GM21529 (cell line): ENCODE measurements at regions not wholly inside any gene's neighbourhood (a gene's known extent, or its start where the extent isn't known, plus 50 kb on each side); places are given as distances from the start of the nearest gene placed in this dataset.

Experiments used
- ATAC-seq: cut with Tn5 transposase; IDR thresholded peaks from one replicate; pipeline ENCODE4 v1.9.1; 2021; ENCODE audit not compliant: unreplicated experiment

- ATAC-seq: no peak
These were observed 176.0 kb downstream of the SEC16B start for GRCh38 chr1:177793900-177794299.

GRCh38 chr1:177790566-177790965 lies 179.3 kb downstream of the SEC16B start:
- ATAC-seq: no peak

- no peak for ATAC-seq
These were observed 179.9 kb downstream of the SEC16B start for GRCh38 chr1:177789956-177790355.

- ATAC-seq: no peak
These were observed 183.6 kb downstream of the SEC16B start for GRCh38 chr1:177786176-177786745.

GRCh38 chr1:177784936-177785335 lies 184.9 kb downstream of the SEC16B start:
- no peak for ATAC-seq

GRCh38 chr1:177784409-177784808 lies 185.4 kb downstream of the SEC16B start:
- ATAC-seq: no peak

- no peak for ATAC-seq
These were observed 186.8 kb downstream of the SEC16B start for GRCh38 chr1:177783051-177783450.

GRCh38 chr1:177780096-177780700 lies 189.7 kb downstream of the SEC16B start:
- ATAC-seq: no peak

GRCh38 chr1:177779166-177779965 lies 190.5 kb downstream of the SEC16B start:
- no peak for ATAC-seq

GRCh38 chr1:177775924-177776323 lies 193.9 kb downstream of the SEC16B start:
- no peak for ATAC-seq

GRCh38 chr1:177772386-177772960 lies 197.4 kb downstream of the SEC16B start:
- no peak for ATAC-seq

- ATAC-seq: no peak
These were observed 198.2 kb downstream of the SEC16B start for GRCh38 chr1:177771688-177772087.

GRCh38 chr1:177770096-177770495 lies 199.8 kb downstream of the SEC16B start:
- ATAC-seq: no peak

GRCh38 chr1:177755851-177756560 lies 213.9 kb downstream of the SEC16B start:
- ATAC-seq: no peak

GRCh38 chr1:177754603-177755002 lies 215.3 kb downstream of the SEC16B start:
- no peak for ATAC-seq

- ATAC-seq: no peak
These were observed 216.2 kb downstream of the SEC16B start for GRCh38 chr1:177753655-177754054.

- ATAC-seq: no peak
These were observed 221.6 kb downstream of the SEC16B start for GRCh38 chr1:177748080-177748801.

GRCh38 chr1:177746155-177746554 lies 223.7 kb downstream of the SEC16B start:
- ATAC-seq: no peak

GRCh38 chr1:177744906-177745305 lies 225.0 kb downstream of the SEC16B start:
- no peak for ATAC-seq

GRCh38 chr1:177741476-177741875 lies 228.4 kb downstream of the SEC16B start:
- no peak for ATAC-seq

GRCh38 chr1:177739780-177740179 lies 230.1 kb downstream of the SEC16B start:
- no peak for ATAC-seq
